ENCODE measurements at regions not wholly inside any gene's neighbourhood (a gene's known extent, or its start where the extent isn't known, plus 50 kb on each side); places are given as distances from the start of the nearest gene placed in this dataset.

DNA sequence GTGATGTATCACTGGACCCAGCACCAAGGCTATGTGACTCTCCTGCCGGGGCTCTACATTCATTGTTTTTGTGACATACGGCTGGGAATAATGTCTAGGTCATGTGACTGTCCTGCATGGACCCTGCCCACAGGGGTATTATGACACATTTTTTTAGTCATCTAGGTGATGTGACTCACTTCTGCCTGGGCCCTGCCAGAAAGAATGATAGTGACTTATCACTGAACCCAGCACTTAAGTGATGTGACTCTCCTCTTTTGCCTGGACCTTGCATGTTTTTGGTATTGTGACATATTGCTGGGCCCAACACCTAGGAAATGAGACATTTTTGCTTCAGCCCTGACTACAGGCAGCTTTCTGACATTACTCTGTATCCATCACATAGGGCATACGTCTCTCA lies 51.1 kb upstream of the ZNF107 start:
- H3K18ac ChIP-seq (ENCODE audit: extremely low read depth, low read length) = no peak overlapping the region
- H3K27me3 ChIP-seq (replicated peaks in 1 of 4; ENCODE audit: control insufficient read depth in 3 of 4, extremely low read depth in 1 of 4, insufficient read depth in 3 of 4, low read length in 3 of 4) = no peaks in the 10 kb centered on the region
- no peak overlapping the region for H2BK120ac ChIP-seq (replicated peaks; ENCODE audit: low read depth, low read length)
- no peaks in the 10 kb centered on the region; a peak in 1 of 8 replicates for H3K36me3 ChIP-seq (ENCODE audit: control insufficient read depth in 2 of 4, insufficient read depth in 4 of 4, low read length in 3 of 4)
- no peaks in the 10 kb centered on the region for H3K4me1 ChIP-seq (replicated peaks in 1 of 4; ENCODE audit: control insufficient read depth in 3 of 4, insufficient read depth in 4 of 4, low read length in 3 of 4)
- H3K27ac ChIP-seq (ENCODE audit: low read depth, low read length) = no peak overlapping the region
- no peak overlapping the region for H4K8ac ChIP-seq (ENCODE audit: extremely low read depth, insufficient read depth, low read length)
- FAIRE-seq = no peak
- H3K4me3 ChIP-seq (ENCODE audit: extremely low read depth in 1 of 4, insufficient read depth in 2 of 4, low read depth in 3 of 4, low read length in 4 of 4) = no peak overlapping the region
- 85% methylated on average over 3 of the region's 3 CpGs; no CpG with 5 or more reads in 1 of the 2 experiments for WGBS, 2 experiments (ENCODE audit: extremely low coverage in 1 of 2, insufficient coverage in 1 of 2, insufficient read length in 1 of 2, insufficient replicate concordance in 2 of 2, low coverage in 1 of 2, low lambda C conversion rate in 2 of 2, missing lambda C conversion rate in 1 of 2)
- peaks cover 93 to 96% of the 10 kb centered on the region in 2 experiments for H3K9me3 ChIP-seq (ENCODE audit: insufficient read depth in 2 of 2, low read depth in 1 of 2, low read length in 1 of 2)
- no peak overlapping the region for H3K9ac ChIP-seq (replicated peaks in 1 of 4; ENCODE audit: extremely low read depth in 1 of 4, low read depth in 3 of 4, low read length in 3 of 4)
- H2AK5ac ChIP-seq (ENCODE audit: low read depth, low read length) = no peak overlapping the region
- no peak overlapping the region for H2BK20ac ChIP-seq (ENCODE audit: low read length)
- H2BK12ac ChIP-seq (ENCODE audit: low read depth, low read length) = no peak overlapping the region
- H4K20me1 ChIP-seq (replicated peaks in 1 of 2; ENCODE audit: control insufficient read depth in 1 of 2, insufficient read depth in 2 of 2, low read length in 2 of 2) = no peaks in the 10 kb centered on the region
- H3K56ac ChIP-seq (replicated peaks; ENCODE audit: insufficient read length, low read depth, low read length) = no peak overlapping the region
- no peaks in the 10 kb centered on the region for H3K23me2 ChIP-seq (ENCODE audit: low read depth, low read length)
- no peak overlapping the region for H3K4me2 ChIP-seq (ENCODE audit: insufficient read depth in 1 of 2, low read depth in 2 of 2, low read length in 2 of 2)
- H2BK5ac ChIP-seq (ENCODE audit: low read depth, low read length) = no peak overlapping the region
- POLR2A ChIA-PET (ENCODE audit: partially characterized antibody) = no interaction called here
- no peak for DNase-seq (ENCODE audit: low read depth in 1 of 2, low spot score in 2 of 2)
- no peaks in the 10 kb centered on the region for H3K79me2 ChIP-seq (ENCODE audit: control insufficient read depth in 1 of 2, insufficient read depth in 2 of 2, low read length in 2 of 2)
- no peak overlapping the region for H2AFZ ChIP-seq (ENCODE audit: low read length)
- CTCF ChIA-PET (ENCODE audit: partially characterized antibody) = interaction anchor here (0.7 kb wide), 1 partner anchor 11 kb away, joined by 3 read pairs; no protein-coding TSS in a partner anchor
- H3K23ac ChIP-seq (ENCODE audit: insufficient read length) = no peak overlapping the region
- no peak overlapping the region for H4K91ac ChIP-seq (replicated peaks; ENCODE audit: insufficient read length, low read length)
- no peak overlapping the region for H2BK15ac ChIP-seq (ENCODE audit: low read length)
- H3K4ac ChIP-seq (replicated peaks; ENCODE audit: insufficient read length, low read depth, low read length) = no peak overlapping the region
- no peaks in the 10 kb centered on the region for H3K79me1 ChIP-seq (ENCODE audit: low read depth, low read length)
- no peak overlapping the region for H4K5ac ChIP-seq (ENCODE audit: insufficient read length, low read depth, low read length)
- H3K14ac ChIP-seq (ENCODE audit: insufficient read length) = no peak overlapping the region
- TF ChIP-seq NRF1 (IDR thresholded peaks at IDR 0.05; ENCODE audit: low read depth, low read length) (no peak), TAF7 (optimal IDR thresholded peaks at IDR 0.05; ENCODE audit: borderline replicate concordance, low read depth, low read length) (no peak), JUN (IDR thresholded peaks at IDR 0.05; ENCODE audit: low read depth, low read length) (no peak), GTF2F1 (IDR thresholded peaks at IDR 0.05; ENCODE audit: borderline replicate concordance, low read depth, low read length) (no peak), HDAC2 (IDR thresholded peaks at IDR 0.05; ENCODE audit: borderline replicate concordance in 1 of 2, low read depth in 2 of 2, low read length in 2 of 2) (no peak)
- TF ChIP-seq, protein P1, sequence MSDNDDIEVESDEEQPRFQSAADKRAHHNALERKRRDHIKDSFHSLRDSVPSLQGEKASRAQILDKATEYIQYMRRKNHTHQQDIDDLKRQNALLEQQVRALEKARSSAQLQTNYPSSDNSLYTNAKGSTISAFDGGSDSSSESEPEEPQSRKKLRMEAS (IDR thresholded peaks at IDR 0.05) = no peak
